GM12878 (cell line): ENCODE measurements at regions not wholly inside any gene's neighbourhood (a gene's known extent, or its start where the extent isn't known, plus 50 kb on each side); places are given as distances from the start of the nearest gene placed in this dataset.

ENCODE experiments used
- ATF7 ChIP-seq: fragments of 450-650 bp; IDR thresholded peaks from 2 replicates; pipeline ENCODE4 v1.6.1; 2016; ENCODE audit warnings: low read depth, mild to moderate bottlenecking
- BCL11A ChIP-seq: IDR thresholded peaks from 2 replicates; pipeline ENCODE4 v1.6.1; 2011; ENCODE audit warnings: low read depth, low read length
- E4F1 ChIP-seq: fragments of 450-650 bp; IDR thresholded peaks from 2 replicates; pipeline ENCODE4 v1.6.1; 2018; ENCODE audit warnings: borderline replicate concordance, mild to moderate bottlenecking; ENCODE audit not compliant: partially characterized antibody
- EP300 ChIP-seq, 2 experiments: fragments of 150-350 bp in 1 of 2; IDR thresholded peaks; 2 replicates each; pipeline ENCODE4 v1.6.1; 2011 to 2012; ENCODE audit warnings: low read depth in 2 of 2, low read length in 2 of 2, borderline replicate concordance in 1 of 2, improper control_type of control experiment in 1 of 2, inconsistent platforms in 1 of 2; ENCODE audit not compliant: control insufficient read depth in 1 of 2
- ETV6 ChIP-seq, 2 experiments: fragments of 450-650 bp in 1 of 2; IDR thresholded peaks in 1 of 2; conservative IDR thresholded peaks in 1 of 2; 2 replicates each; pipeline ENCODE4 v1.6.1; 2014; ENCODE audit warnings: antibody characterized with exemption in 1 of 2, borderline replicate concordance in 1 of 2, low read depth in 1 of 2, mild to moderate bottlenecking in 1 of 2, moderate library complexity in 1 of 2
- FOS ChIP-seq: IDR thresholded peaks from 3 replicates; pipeline ENCODE4 v1.6.1; 2011; ENCODE audit warnings: borderline replicate concordance; ENCODE audit not compliant: insufficient read length; ENCODE audit errors: extremely low read depth
- FOXK2 ChIP-seq: fragments of 450-650 bp; IDR thresholded peaks from 2 replicates; pipeline ENCODE4 v1.6.1; 2017; ENCODE audit warnings: mild to moderate bottlenecking, moderate library complexity
- FOXM1 ChIP-seq: IDR thresholded peaks from 2 replicates; pipeline ENCODE4 v1.6.1; 2012; ENCODE audit warnings: low read depth, mild to moderate bottlenecking, inconsistent platforms, low read length, moderate library complexity
- KLF5 ChIP-seq: fragments of 450-650 bp; IDR thresholded peaks from 2 replicates; pipeline ENCODE4 v1.6.1; 2014; ENCODE audit warnings: mild to moderate bottlenecking; ENCODE audit not compliant: partially characterized antibody
- LARP7 ChIP-seq: fragments of 450-650 bp; IDR thresholded peaks from 2 replicates; pipeline ENCODE4 v1.6.1; 2017; ENCODE audit warnings: mild to moderate bottlenecking
- MYC ChIP-seq: IDR thresholded peaks from 2 replicates; pipeline ENCODE4 v1.6.1; 2011; ENCODE audit warnings: mild to moderate bottlenecking, low read length, moderate library complexity, inconsistent platforms; ENCODE audit not compliant: insufficient read depth, insufficient replicate concordance, insufficient read length, severe bottlenecking
- NR2C2 ChIP-seq: IDR thresholded peaks from 2 replicates; pipeline ENCODE4 v1.6.1; 2011; ENCODE audit warnings: borderline replicate concordance, low read depth; ENCODE audit not compliant: control insufficient read depth, insufficient read length
- NR2F1 ChIP-seq: fragments of 450-650 bp; conservative IDR thresholded peaks from 2 replicates; pipeline ENCODE4 v1.6.1; 2017; ENCODE audit warnings: mild to moderate bottlenecking
- PML ChIP-seq: IDR thresholded peaks from 2 replicates; pipeline ENCODE4 v1.6.1; 2012; ENCODE audit warnings: low read length, inconsistent platforms
- POLR2AphosphoS2 ChIP-seq: IDR thresholded peaks from 2 replicates; pipeline ENCODE4 v1.6.1; 2011; ENCODE audit warnings: low read depth, mild to moderate bottlenecking, low read length, improper control_type of control experiment, moderate library complexity
- RAD51 ChIP-seq: fragments of 450-650 bp; IDR thresholded peaks from 2 replicates; pipeline ENCODE4 v1.6.1; 2016; ENCODE audit warnings: moderate library complexity, mild to moderate bottlenecking, inconsistent platforms
- SMC3 ChIP-seq: IDR thresholded peaks from 2 replicates; pipeline ENCODE4 v1.6.1; 2011; ENCODE audit warnings: low read length, improper control_type of control experiment, borderline replicate concordance
- SREBF2 ChIP-seq: IDR thresholded peaks from 2 replicates; pipeline ENCODE4 v1.6.1; 2012; ENCODE audit warnings: mild to moderate bottlenecking, low read length
- STAT1 ChIP-seq: fragments of 450-650 bp; conservative IDR thresholded peaks from 2 replicates; pipeline ENCODE4 v1.6.1; 2014; ENCODE audit warnings: antibody characterized with exemption, mild to moderate bottlenecking
- SUPT20H ChIP-seq: IDR thresholded peaks from 2 replicates; pipeline ENCODE4 v1.6.1; 2011; ENCODE audit warnings: low read depth, mild to moderate bottlenecking, low read length, moderate library complexity, borderline replicate concordance; ENCODE audit not compliant: control insufficient read depth
- TCF7 ChIP-seq: IDR thresholded peaks from 2 replicates; pipeline ENCODE4 v1.6.1; 2014; ENCODE audit warnings: antibody characterized with exemption, borderline replicate concordance
- ZNF384 ChIP-seq: IDR thresholded peaks from 2 replicates; pipeline ENCODE4 v1.6.1; 2012; ENCODE audit warnings: low read depth, mild to moderate bottlenecking, low read length, improper control_type of control experiment, borderline replicate concordance
- ZSCAN29 ChIP-seq: fragments of 450-650 bp; IDR thresholded peaks from 2 replicates; pipeline ENCODE4 v1.6.1; 2017; ENCODE audit warnings: mild to moderate bottlenecking, moderate library complexity
- TF ChIP-seq, protein P1 (sequence below): IDR thresholded peaks from 2 replicates; pipeline ENCODE4 v1.6.1; 2011; ENCODE audit warnings: low read depth, low read length, improper control_type of control experiment, borderline replicate concordance
- TF ChIP-seq, protein P2 (sequence below): fragments of 450-650 bp; IDR thresholded peaks from 2 replicates; pipeline ENCODE4 v1.6.1; 2017; ENCODE audit warnings: antibody characterized with exemption, mild to moderate bottlenecking, moderate library complexity

- TF ChIP-seq E4F1 (no peak), SUPT20H (no peak), NR2C2 (no peak), TCF7 (no peak), MYC (no peak), SREBF2 (no peak), LARP7 (no peak), SMC3 (no peak), ZSCAN29 (0 out of 2 replicates have a peak, but pooled peaks have one; percentile 36), RAD51 (peak; percentile 71; the same call in 1 of the 2 replicates), NR2F1 (peak; percentile 61; the same call in 1 of the 2 replicates), ATF7 (peak; percentile 64), FOS (no peak), FOXM1 (no peak), BCL11A (peak; percentile 49; the same call in 1 of the 2 replicates), FOXK2 (no peak), POLR2AphosphoS2 (no peak), KLF5 (no peak), ETV6 (conservative IDR thresholded peaks at IDR 0.05 in 1 of 2, IDR thresholded peaks at IDR 0.05 in 1 of 2; ENCODE audit: borderline replicate concordance in 1 of 2, low read depth in 1 of 2) (no peak), EP300 (IDR thresholded peaks at IDR 0.05; ENCODE audit: borderline replicate concordance in 1 of 2, control insufficient read depth in 1 of 2, low read depth in 2 of 2, low read length in 2 of 2) (peak; percentile 56 to 65; a peak in 2 of 4 replicates), ZNF384 (no peak), STAT1 (no peak), PML (no peak)
- TF ChIP-seq, protein P1, sequence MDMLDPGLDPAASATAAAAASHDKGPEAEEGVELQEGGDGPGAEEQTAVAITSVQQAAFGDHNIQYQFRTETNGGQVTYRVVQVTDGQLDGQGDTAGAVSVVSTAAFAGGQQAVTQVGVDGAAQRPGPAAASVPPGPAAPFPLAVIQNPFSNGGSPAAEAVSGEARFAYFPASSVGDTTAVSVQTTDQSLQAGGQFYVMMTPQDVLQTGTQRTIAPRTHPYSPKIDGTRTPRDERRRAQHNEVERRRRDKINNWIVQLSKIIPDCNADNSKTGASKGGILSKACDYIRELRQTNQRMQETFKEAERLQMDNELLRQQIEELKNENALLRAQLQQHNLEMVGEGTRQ = no peak
- TF ChIP-seq, protein P2, sequence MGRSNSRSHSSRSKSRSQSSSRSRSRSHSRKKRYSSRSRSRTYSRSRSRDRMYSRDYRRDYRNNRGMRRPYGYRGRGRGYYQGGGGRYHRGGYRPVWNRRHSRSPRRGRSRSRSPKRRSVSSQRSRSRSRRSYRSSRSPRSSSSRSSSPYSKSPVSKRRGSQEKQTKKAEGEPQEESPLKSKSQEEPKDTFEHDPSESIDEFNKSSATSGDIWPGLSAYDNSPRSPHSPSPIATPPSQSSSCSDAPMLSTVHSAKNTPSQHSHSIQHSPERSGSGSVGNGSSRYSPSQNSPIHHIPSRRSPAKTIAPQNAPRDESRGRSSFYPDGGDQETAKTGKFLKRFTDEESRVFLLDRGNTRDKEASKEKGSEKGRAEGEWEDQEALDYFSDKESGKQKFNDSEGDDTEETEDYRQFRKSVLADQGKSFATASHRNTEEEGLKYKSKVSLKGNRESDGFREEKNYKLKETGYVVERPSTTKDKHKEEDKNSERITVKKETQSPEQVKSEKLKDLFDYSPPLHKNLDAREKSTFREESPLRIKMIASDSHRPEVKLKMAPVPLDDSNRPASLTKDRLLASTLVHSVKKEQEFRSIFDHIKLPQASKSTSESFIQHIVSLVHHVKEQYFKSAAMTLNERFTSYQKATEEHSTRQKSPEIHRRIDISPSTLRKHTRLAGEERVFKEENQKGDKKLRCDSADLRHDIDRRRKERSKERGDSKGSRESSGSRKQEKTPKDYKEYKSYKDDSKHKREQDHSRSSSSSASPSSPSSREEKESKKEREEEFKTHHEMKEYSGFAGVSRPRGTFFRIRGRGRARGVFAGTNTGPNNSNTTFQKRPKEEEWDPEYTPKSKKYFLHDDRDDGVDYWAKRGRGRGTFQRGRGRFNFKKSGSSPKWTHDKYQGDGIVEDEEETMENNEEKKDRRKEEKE = no peak
Measured at GRCh38 chr2:12116228-12116750, 369.9 kb downstream of the LPIN1 start (continued).
